Mesendoderm (in vitro differentiated cells): ENCODE measurements at regions not wholly inside any gene's neighbourhood (a gene's known extent, or its start where the extent isn't known, plus 50 kb on each side); places are given as distances from the start of the nearest gene placed in this dataset.
A peak's percentile ranks its signal among the peaks of the same experiment; 100 is the strongest.

Experiments used
- DNase-seq: peaks from one replicate; pipeline ENCODE4 v3.0.0; 2013
- H2AK5ac ChIP-seq: 2 replicates; pipeline ENCODE4 v1.6.1; 2013; ENCODE audit warnings: low read length, inconsistent platforms
- H2BK120ac ChIP-seq: 2 replicates; pipeline ENCODE4 v1.6.1; 2013; ENCODE audit warnings: low read depth, mild to moderate bottlenecking, low read length, moderate library complexity, mixed read lengths
- H2BK15ac ChIP-seq: replicated peaks from 2 replicates; pipeline ENCODE4 v1.6.1; 2013; ENCODE audit warnings: low read depth, mild to moderate bottlenecking, moderate library complexity
- H2BK5ac ChIP-seq: 2 replicates; pipeline ENCODE4 v1.6.1; 2013; ENCODE audit warnings: low read length, inconsistent platforms
- H3K18ac ChIP-seq: 2 replicates; pipeline ENCODE4 v1.6.1; 2013; ENCODE audit warnings: mild to moderate bottlenecking, low read length, mixed read lengths
- H3K23ac ChIP-seq: one replicate; pipeline ENCODE4 v1.6.1; 2013; ENCODE audit warnings: low read length
- H3K27ac ChIP-seq: 2 replicates; pipeline ENCODE4 v1.5.1; 2013; ENCODE audit warnings: low read depth, mild to moderate bottlenecking, inconsistent platforms, low read length, moderate library complexity
- H3K27me3 ChIP-seq: 2 replicates; pipeline ENCODE4 v1.6.1; 2013; ENCODE audit warnings: low read length, control low read depth, mild to moderate bottlenecking, inconsistent platforms; ENCODE audit not compliant: insufficient read depth, poor library complexity
- H3K36me3 ChIP-seq: 2 replicates; pipeline ENCODE4 v1.6.1; 2013; ENCODE audit warnings: low read length, inconsistent platforms; ENCODE audit not compliant: control insufficient read depth, insufficient read depth
- H3K4ac ChIP-seq: one replicate; pipeline ENCODE4 v1.6.1; 2013; ENCODE audit warnings: low read depth, mild to moderate bottlenecking, low read length, moderate library complexity
- H3K4me1 ChIP-seq: 2 replicates; pipeline ENCODE4 v1.6.1; 2013; ENCODE audit warnings: low read depth, low read length, inconsistent platforms; ENCODE audit not compliant: control insufficient read depth
- H3K4me2 ChIP-seq: 2 replicates; pipeline ENCODE4 v1.6.1; 2013; ENCODE audit warnings: low read length
- H3K4me3 ChIP-seq: 2 replicates; pipeline ENCODE4 v1.5.1; 2013; ENCODE audit warnings: mild to moderate bottlenecking, low read length
- H3K56ac ChIP-seq: one replicate; pipeline ENCODE4 v1.6.1; 2013; ENCODE audit warnings: low read length
- H3K79me1 ChIP-seq: 2 replicates; pipeline ENCODE4 v1.6.1; 2013; ENCODE audit warnings: low read length, inconsistent platforms
- H3K79me2 ChIP-seq: 2 replicates; pipeline ENCODE4 v1.6.1; 2013; ENCODE audit warnings: mild to moderate bottlenecking, low read length; ENCODE audit not compliant: control insufficient read depth, insufficient read depth
- H3K9ac ChIP-seq: 2 replicates; pipeline ENCODE4 v1.6.1; 2013; ENCODE audit warnings: low read length, inconsistent platforms
- H4K5ac ChIP-seq: one replicate; pipeline ENCODE4 v1.6.1; 2013; ENCODE audit warnings: low read length
- H4K8ac ChIP-seq: one replicate; pipeline ENCODE4 v1.6.1; 2013; ENCODE audit warnings: low read depth, mild to moderate bottlenecking, control low read depth, low read length, moderate library complexity
- WGBS: extraction: QIAGEN DNeasy Blood & Tissue Kit; methylation state at CpG from one replicate; pipeline ENCODE4 v1.1.7; 2013; ENCODE audit warnings: low lambda C conversion rate, missing lambda C conversion rate; ENCODE audit not compliant: insufficient coverage; ENCODE audit errors: extremely low coverage; 5-methylcytosine and 5-hydroxymethylcytosine counted together

GRCh38 chr6:133641104-133641503, 247.8 kb upstream of the TCF21 start:
- H3K4me2 ChIP-seq = no peak overlapping the region
- WGBS = no CpG with 5 or more reads among the region's 5 CpGs

GRCh38 chr6:133644548-133644891, 244.4 kb upstream of the TCF21 start:
- no CpG with 5 or more reads among the region's 4 CpGs for WGBS

More at GRCh38 chr6:133641104-133641503, 247.8 kb upstream of the TCF21 start:
- no peak overlapping the region for H3K27ac ChIP-seq
- no peaks in the 10 kb centered on the region for H3K79me1 ChIP-seq
- no peak overlapping the region for H2BK120ac ChIP-seq
- no peaks in the 10 kb centered on the region for H3K79me2 ChIP-seq
- no peak overlapping the region for H3K18ac ChIP-seq
- DNase-seq = no peak
- H3K36me3 ChIP-seq = no peaks in the 10 kb centered on the region
- H3K4me1 ChIP-seq = no peaks in the 10 kb centered on the region
- H3K27me3 ChIP-seq = no peaks in the 10 kb centered on the region
- no peak overlapping the region for H2BK5ac ChIP-seq
- H3K9ac ChIP-seq = no peak overlapping the region
- H3K23ac ChIP-seq = no peak overlapping the region
- H3K4ac ChIP-seq = no peak overlapping the region
- no peak overlapping the region for H4K8ac ChIP-seq
- no peak overlapping the region for H2BK15ac ChIP-seq
- no peak overlapping the region for H3K56ac ChIP-seq
- no peak overlapping the region for H3K4me3 ChIP-seq
- H4K5ac ChIP-seq = no peak overlapping the region
- H2AK5ac ChIP-seq = no peak overlapping the region

GRCh38 chr6:133644892-133645619, 243.9 kb upstream of the TCF21 start:
- Histone ChIP-seq H3K27me3 (no peaks in the 10 kb centered on the region), H4K5ac (no peak overlapping the region), H3K18ac (no peak overlapping the region), H2BK15ac (no peak overlapping the region), H3K27ac (no peak overlapping the region), H3K4me3 (no peak overlapping the region), H3K79me1 (no peaks in the 10 kb centered on the region), H3K56ac (no peak overlapping the region), H3K4me1 (no peaks in the 10 kb centered on the region), H3K4ac (no peak overlapping the region), H3K79me2 (no peaks in the 10 kb centered on the region), H3K23ac (no peak overlapping the region), H3K36me3 (no peaks in the 10 kb centered on the region), H3K9ac (no peak overlapping the region), H3K4me2 (no peak overlapping the region), H4K8ac (no peak overlapping the region), H2BK5ac (no peak overlapping the region), H2BK120ac (peak overlapping the region; percentile 28), H2AK5ac (no peak overlapping the region)
- no CpG with 5 or more reads among the region's 5 CpGs for WGBS
- DNase-seq = peak; percentile 83

More at GRCh38 chr6:133644548-133644891, 244.4 kb upstream of the TCF21 start:
- Histone ChIP-seq H2BK120ac (no peak overlapping the region), H4K8ac (no peak overlapping the region), H2BK15ac (no peak overlapping the region), H3K4ac (no peak overlapping the region), H3K27me3 (no peaks in the 10 kb centered on the region), H2AK5ac (no peak overlapping the region), H3K9ac (no peak overlapping the region), H3K4me3 (no peak overlapping the region), H3K36me3 (no peaks in the 10 kb centered on the region), H3K23ac (no peak overlapping the region), H3K79me1 (no peaks in the 10 kb centered on the region), H2BK5ac (no peak overlapping the region), H3K4me1 (no peaks in the 10 kb centered on the region), H3K56ac (no peak overlapping the region), H3K18ac (no peak overlapping the region), H4K5ac (no peak overlapping the region), H3K79me2 (no peaks in the 10 kb centered on the region), H3K27ac (no peak overlapping the region), H3K4me2 (no peak overlapping the region)
- DNase-seq = no peak

GRCh38 chr6:133645966-133646740, 242.8 kb upstream of the TCF21 start:
- Histone ChIP-seq H3K4me1 (no peaks in the 10 kb centered on the region), H3K56ac (no peak overlapping the region), H2BK120ac (no peak overlapping the region), H3K4me2 (no peak overlapping the region), H4K5ac (no peak overlapping the region), H3K27ac (no peak overlapping the region), H3K27me3 (no peaks in the 10 kb centered on the region), H2BK5ac (no peak overlapping the region), H3K9ac (no peak overlapping the region), H4K8ac (no peak overlapping the region), H3K4me3 (no peak overlapping the region), H3K79me2 (no peaks in the 10 kb centered on the region), H3K18ac (no peak overlapping the region), H3K79me1 (no peaks in the 10 kb centered on the region), H3K36me3 (no peaks in the 10 kb centered on the region), H2BK15ac (no peak overlapping the region), H3K4ac (no peak overlapping the region), H3K23ac (no peak overlapping the region), H2AK5ac (no peak overlapping the region)
- WGBS = no CpG with 5 or more reads among the region's 4 CpGs
- no peak for DNase-seq

GRCh38 chr6:133648581-133648980, 240.3 kb upstream of the TCF21 start:
- H4K8ac ChIP-seq = no peak overlapping the region
- no peaks in the 10 kb centered on the region for H3K79me2 ChIP-seq
- no CpG with 5 or more reads among the region's 2 CpGs for WGBS
- no peaks in the 10 kb centered on the region for H3K36me3 ChIP-seq
- H3K56ac ChIP-seq = no peak overlapping the region
- no peak overlapping the region for H2BK15ac ChIP-seq
- H3K27ac ChIP-seq = no peak overlapping the region
- H2BK5ac ChIP-seq = no peak overlapping the region
- H3K4me1 ChIP-seq = no peaks in the 10 kb centered on the region
- no peak overlapping the region for H3K9ac ChIP-seq
- no peaks in the 10 kb centered on the region for H3K27me3 ChIP-seq
- DNase-seq = no peak
- H3K79me1 ChIP-seq = no peaks in the 10 kb centered on the region
- H3K4me2 ChIP-seq = no peak overlapping the region
- no peak overlapping the region for H2AK5ac ChIP-seq
- H3K23ac ChIP-seq = no peak overlapping the region
- no peak overlapping the region for H2BK120ac ChIP-seq
- no peak overlapping the region for H3K18ac ChIP-seq
- H3K4me3 ChIP-seq = no peak overlapping the region
- no peak overlapping the region for H3K4ac ChIP-seq
- no peak overlapping the region for H4K5ac ChIP-seq
